Posterior cingulate gyrus (tissue), 11 donors: ENCODE measurements at regions not wholly inside any gene's neighbourhood (a gene's known extent, or its start where the extent isn't known, plus 50 kb on each side); places are given as distances from the start of the nearest gene placed in this dataset.

Source experiments
- DNase-seq, 10 donors: peaks; one replicate each; pipeline versions ENCODE4 v3.0.0 to v3.0.0-alpha.2; 2020 to 2021; ENCODE audit warnings: mixed read lengths in 3 of 10
- intact Hi-C: fragments of 100-400 bp; cut with DNase I; formaldehyde crosslinking; loops from one replicate; pipeline ENCODE4 v1.15.1; 2023

- no peak for DNase-seq
- intact Hi-C loops: no loop called here
These were observed 383.2 kb upstream of the TBL1XR1 start for GRCh38 chr3:177580437-177580836.

- DNase-seq: no peak
- intact Hi-C loops: no loop called here
These were observed 388.0 kb upstream of the TBL1XR1 start for GRCh38 chr3:177585271-177585670.

GRCh38 chr3:177589041-177589650 lies 391.9 kb upstream of the TBL1XR1 start:
- DNase-seq: no peak
- intact Hi-C loops: no loop called here

- intact Hi-C loops: no loop called here
- DNase-seq: no peak
These were observed 392.7 kb upstream of the TBL1XR1 start for GRCh38 chr3:177589911-177590381.

- intact Hi-C loops: no loop called here
- DNase-seq: no peak
These were observed 393.5 kb upstream of the TBL1XR1 start for GRCh38 chr3:177590826-177591225.

- peak in 1 of 10 donors; percentile 87 for DNase-seq
- intact Hi-C loops: no loop called here
These were observed 394.1 kb upstream of the TBL1XR1 start for GRCh38 chr3:177591379-177591778.

GRCh38 chr3:177594096-177594495 lies 396.8 kb upstream of the TBL1XR1 start:
- intact Hi-C loops: no loop called here
- DNase-seq: no peak

GRCh38 chr3:177595530-177596188 lies 398.4 kb upstream of the TBL1XR1 start:
- DNase-seq: no peak
- intact Hi-C loops: no loop called here

- intact Hi-C loops: no loop called here
- no peak for DNase-seq
These were observed 399.1 kb upstream of the TBL1XR1 start for GRCh38 chr3:177596248-177596815.

GRCh38 chr3:177596816-177597271 lies 399.6 kb upstream of the TBL1XR1 start:
- peak in 1 of 10 donors; percentile 78 for DNase-seq
- intact Hi-C loops: no loop called here

GRCh38 chr3:177597311-177598096 lies 400.2 kb upstream of the TBL1XR1 start:
- DNase-seq: peak in 4 of 10 donors; percentile 13 to 56 (median 18)
- intact Hi-C loops: no loop called here

GRCh38 chr3:177598097-177598833 lies 401.0 kb upstream of the TBL1XR1 start:
- no peak for DNase-seq
- intact Hi-C loops: no loop called here

- intact Hi-C loops: no loop called here
- DNase-seq: no peak
These were observed 402.0 kb upstream of the TBL1XR1 start for GRCh38 chr3:177599326-177599725.

GRCh38 chr3:177599837-177600236 lies 402.6 kb upstream of the TBL1XR1 start:
- DNase-seq: no peak
- intact Hi-C loops: loop anchor here (10.0 kb wide), 1 partner anchor 105 kb away; no protein-coding TSS in a partner anchor

- DNase-seq: no peak
- intact Hi-C loops: loop anchor here (10.0 kb wide), 1 partner anchor 106 kb away; no protein-coding TSS in a partner anchor
These were observed 403.1 kb upstream of the TBL1XR1 start for GRCh38 chr3:177600411-177600810.

- DNase-seq: no peak
- intact Hi-C loops: loop anchor here (10.0 kb wide), 1 partner anchor 106 kb away; no protein-coding TSS in a partner anchor
These were observed 403.9 kb upstream of the TBL1XR1 start for GRCh38 chr3:177601152-177601551.

GRCh38 chr3:177602601-177603147 lies 405.4 kb upstream of the TBL1XR1 start:
- intact Hi-C loops: loop anchor here (10.0 kb wide), 1 partner anchor 108 kb away; no protein-coding TSS in a partner anchor

GRCh38 chr3:177603148-177603603 lies 405.9 kb upstream of the TBL1XR1 start:
- intact Hi-C loops: loop anchor here (10.0 kb wide), 1 partner anchor 108 kb away; no protein-coding TSS in a partner anchor
- DNase-seq: no peak

More at GRCh38 chr3:177602601-177603147, 405.4 kb upstream of the TBL1XR1 start:
- no peak for DNase-seq

- intact Hi-C loops: loop anchor here (10.0 kb wide), 1 partner anchor 109 kb away; no protein-coding TSS in a partner anchor
- DNase-seq: no peak
These were observed 406.9 kb upstream of the TBL1XR1 start for GRCh38 chr3:177604181-177604580.
